C4-2B (cell line): ENCODE measurements at regions not wholly inside any gene's neighbourhood (a gene's known extent, or its start where the extent isn't known, plus 50 kb on each side); places are given as distances from the start of the nearest gene placed in this dataset.

ENCODE experiments used
- H3K27ac ChIP-seq: fragments of 450-650 bp; 2 replicates; pipeline ENCODE4 v1.5.1; 2017
- CTCF ChIP-seq: fragments of 450-650 bp; conservative IDR thresholded peaks from 2 replicates; pipeline ENCODE4 v1.5.1; 2017; ENCODE audit warnings: mild to moderate bottlenecking
- ZFX ChIP-seq: fragments of 450-650 bp; IDR thresholded peaks from 2 replicates; pipeline ENCODE4 v1.6.1; 2017

GRCh38 chr6:110532431-110532830 lies 56.0 kb upstream of the SLC22A16 start:
- no peak for TF ChIP-seq ZFX
- no peak for TF ChIP-seq CTCF
- H3K27ac ChIP-seq: no peak overlapping the region; the same call in 1 of the 2 replicates

- no peak for TF ChIP-seq CTCF
- TF ChIP-seq ZFX: no peak
- H3K27ac ChIP-seq: peak overlapping the region; percentile 38
Measured at GRCh38 chr6:110530671-110531070, 54.3 kb upstream of the SLC22A16 start.

GRCh38 chr6:110529907-110530306 lies 53.5 kb upstream of the SLC22A16 start:
- H3K27ac ChIP-seq: peak overlapping the region; percentile 97
- TF ChIP-seq ZFX (no peak), CTCF (no peak)

GRCh38 chr6:110529355-110529754 lies 52.9 kb upstream of the SLC22A16 start:
- peak overlapping the region; percentile 97 for H3K27ac ChIP-seq

GRCh38 chr6:110528930-110529325 lies 52.5 kb upstream of the SLC22A16 start:
- TF ChIP-seq CTCF (no peak), ZFX (no peak)
- peak overlapping the region; percentile 97 for H3K27ac ChIP-seq

More at GRCh38 chr6:110529355-110529754, 52.9 kb upstream of the SLC22A16 start:
- TF ChIP-seq CTCF (no peak), ZFX (no peak)

- peak overlapping the region; percentile 97 for H3K27ac ChIP-seq
- TF ChIP-seq ZFX (no peak), CTCF (peak; percentile 80)
Measured at GRCh38 chr6:110528101-110528929, 51.9 kb upstream of the SLC22A16 start.

GRCh38 chr6:110527516-110527915 lies 51.1 kb upstream of the SLC22A16 start:
- peak overlapping the region; percentile 77 for H3K27ac ChIP-seq
- TF ChIP-seq ZFX: no peak
- TF ChIP-seq CTCF: no peak
